ENCODE measurements at regions not wholly inside any gene's neighbourhood (a gene's known extent, or its start where the extent isn't known, plus 50 kb on each side); places are given as distances from the start of the nearest gene placed in this dataset.

GRCh38 chr7:26547156-26547555 is 255.5 kb downstream of the SNX10 start:
- WGBS, 2 donors, result 68 to 94% methylated on average over 3 of the region's 3 CpGs
- Histone ChIP-seq H3K4me3 (no peak overlapping the region), H3K36me3 (no peaks in the 10 kb centered on the region), H3K4me1 (no peaks in the 10 kb centered on the region), H3K9me3 (peaks cover 0 to 19% (median 0%) of the 10 kb centered on the region in 4 donors), H3K27me3 (no peaks in the 10 kb centered on the region), H3K27ac (no peak overlapping the region)
- no peak for DNase-seq (ENCODE audit: low spot score in 2 of 2)
- TF ChIP-seq POLR2A (IDR thresholded peaks at IDR 0.05) (no peak), CTCF (IDR thresholded peaks at IDR 0.05) (no peak), EP300 (IDR thresholded peaks at IDR 0.05) (no peak)

GRCh38 chr7:26549281-26549944 is 257.8 kb downstream of the SNX10 start:
- TF ChIP-seq EP300 (IDR thresholded peaks at IDR 0.05) (no peak), CTCF (IDR thresholded peaks at IDR 0.05) (no peak), POLR2A (IDR thresholded peaks at IDR 0.05) (no peak)

GRCh38 chr7:26550492-26550891 is 258.8 kb downstream of the SNX10 start:
- WGBS, 2 donors, result 63 to 72% methylated on average over 5 of the region's 5 CpGs
- no peaks in the 10 kb centered on the region for H3K27me3 ChIP-seq
- H3K36me3 ChIP-seq, result no peaks in the 10 kb centered on the region
- peaks cover 0 to 19% (median 0%) of the 10 kb centered on the region in 4 donors for H3K9me3 ChIP-seq
- no peaks in the 10 kb centered on the region for H3K4me1 ChIP-seq
- no peak for DNase-seq (ENCODE audit: low spot score in 2 of 2)
- TF ChIP-seq POLR2A (IDR thresholded peaks at IDR 0.05) (no peak), EP300 (IDR thresholded peaks at IDR 0.05) (no peak), CTCF (IDR thresholded peaks at IDR 0.05) (no peak)
- H3K27ac ChIP-seq, result no peak overlapping the region
- no peak overlapping the region for H3K4me3 ChIP-seq

More at GRCh38 chr7:26549281-26549944, 257.8 kb downstream of the SNX10 start:
- Histone ChIP-seq H3K4me1 (no peaks in the 10 kb centered on the region), H3K27me3 (no peaks in the 10 kb centered on the region), H3K4me3 (no peak overlapping the region), H3K27ac (no peak overlapping the region), H3K9me3 (peaks cover 0 to 19% (median 0%) of the 10 kb centered on the region in 4 donors), H3K36me3 (no peaks in the 10 kb centered on the region)
- DNase-seq (ENCODE audit: low spot score in 2 of 2), result no peak
- WGBS, 2 donors, result 70 to 72% methylated on average over 11 of the region's 11 CpGs

GRCh38 chr7:26551740-26552139 is 260.1 kb downstream of the SNX10 start:
- no peaks in the 10 kb centered on the region for H3K4me1 ChIP-seq
- no peak for TF ChIP-seq POLR2A (IDR thresholded peaks at IDR 0.05)
- TF ChIP-seq CTCF (IDR thresholded peaks at IDR 0.05), result no peak
- no peak for TF ChIP-seq EP300 (IDR thresholded peaks at IDR 0.05)
- H3K4me3 ChIP-seq, result no peak overlapping the region
- H3K27ac ChIP-seq, result no peak overlapping the region
- H3K36me3 ChIP-seq, result no peaks in the 10 kb centered on the region
- no peak for DNase-seq (ENCODE audit: low spot score in 2 of 2)
- H3K9me3 ChIP-seq, result peaks cover 0 to 17% (median 0%) of the 10 kb centered on the region in 4 donors
- no peaks in the 10 kb centered on the region for H3K27me3 ChIP-seq
- WGBS, 2 donors, result 77 to 85% methylated on average over 9 of the region's 9 CpGs

GRCh38 chr7:26553128-26553527 is 261.5 kb downstream of the SNX10 start:
- TF ChIP-seq EP300 (IDR thresholded peaks at IDR 0.05), result no peak
- no peak for TF ChIP-seq POLR2A (IDR thresholded peaks at IDR 0.05)
- no peak for TF ChIP-seq CTCF (IDR thresholded peaks at IDR 0.05)
- no peaks in the 10 kb centered on the region for H3K27me3 ChIP-seq
- no peak overlapping the region for H3K27ac ChIP-seq
- peaks cover 0 to 3% (median 0%) of the 10 kb centered on the region in 4 donors for H3K9me3 ChIP-seq
- H3K4me3 ChIP-seq, result no peak overlapping the region
- no peaks in the 10 kb centered on the region for H3K36me3 ChIP-seq
- no peaks in the 10 kb centered on the region for H3K4me1 ChIP-seq
- DNase-seq (ENCODE audit: low spot score in 2 of 2), result no peak
- WGBS, 2 donors, result 48 to 54% methylated on average over 2 of the region's 2 CpGs

Measured in tibial nerve (tissue), 4 donors.